ENCODE measurements at regions not wholly inside any gene's neighbourhood (a gene's known extent, or its start where the extent isn't known, plus 50 kb on each side); places are given as distances from the start of the nearest gene placed in this dataset.

DNA sequence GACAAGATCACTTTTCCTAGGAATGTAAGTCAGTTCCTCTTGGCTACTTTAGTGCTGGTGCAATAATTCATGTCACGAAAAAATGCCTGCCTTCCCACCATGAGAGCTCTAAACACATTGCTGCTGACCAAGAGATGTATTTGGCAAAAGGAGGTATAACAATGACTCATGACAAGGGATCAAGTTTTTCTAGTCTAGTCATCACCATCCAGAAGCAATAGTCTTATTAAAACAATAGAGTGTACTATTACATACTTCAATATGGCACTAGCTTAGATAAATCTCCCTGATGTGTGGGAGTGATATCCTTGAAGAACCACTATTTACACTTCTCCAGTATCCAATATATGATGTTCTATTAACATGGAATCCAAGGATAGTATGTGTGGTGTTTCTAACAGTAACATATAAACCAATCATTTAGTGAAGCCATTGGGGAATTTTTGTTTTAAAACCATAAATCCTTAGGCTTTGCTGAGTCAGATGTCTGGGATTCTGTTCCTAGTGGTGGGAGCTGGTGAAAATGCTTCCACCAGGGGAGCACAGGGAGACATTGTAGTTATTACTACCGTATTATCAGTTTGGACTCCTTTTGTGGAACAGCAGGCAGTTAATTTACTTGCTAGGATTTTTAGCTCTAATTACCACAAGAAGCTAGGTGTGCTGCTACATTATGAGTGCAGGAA lies 1387.5 kb downstream of the LRFN5 start:
- Histone ChIP-seq H3K4me2 (0 out of 3 replicates have a peak overlapping the region, but pooled peaks have one; percentile 7), H3K4me1 (no peaks in the 10 kb centered on the region), H3K27ac (peak overlapping the region in 1 of 2 experiments; percentile 47; a peak in 1 of 6 replicates), H3K9me3 (no peaks in the 10 kb centered on the region; the same call in 2 of the 3 replicates), H3K4me3 (no peak overlapping the region)
- POLR2A ChIA-PET = no interaction called here
- FAIRE-seq (peak; percentile 23), DNase-seq (ENCODE audit: low read depth in 1 of 2, low spot score in 1 of 2) (peak; percentile 3 to 49), ATAC-seq (peak; percentile 74 to 80; a peak in 4 of 6 replicates)
- CTCF ChIA-PET = no interaction called here
- 25% methylated on average over 2 of the region's 2 CpGs for WGBS (ENCODE audit: missing lambda C conversion rate)
- TF ChIP-seq ZSCAN20 (CRISPR knock-in tag; IDR thresholded peaks at IDR 0.05) = no peak
- TF ChIP-seq ZNF302 (CRISPR knock-in tag; IDR thresholded peaks at IDR 0.05) = no peak
- peak; percentile 37; the same call in 1 of the 2 replicates for TF ChIP-seq JUNB (IDR thresholded peaks at IDR 0.05)
- TF ChIP-seq POLR2A (IDR thresholded peaks at IDR 0.05; ENCODE audit: low read length) = no peak
- TF ChIP-seq, protein P1, sequence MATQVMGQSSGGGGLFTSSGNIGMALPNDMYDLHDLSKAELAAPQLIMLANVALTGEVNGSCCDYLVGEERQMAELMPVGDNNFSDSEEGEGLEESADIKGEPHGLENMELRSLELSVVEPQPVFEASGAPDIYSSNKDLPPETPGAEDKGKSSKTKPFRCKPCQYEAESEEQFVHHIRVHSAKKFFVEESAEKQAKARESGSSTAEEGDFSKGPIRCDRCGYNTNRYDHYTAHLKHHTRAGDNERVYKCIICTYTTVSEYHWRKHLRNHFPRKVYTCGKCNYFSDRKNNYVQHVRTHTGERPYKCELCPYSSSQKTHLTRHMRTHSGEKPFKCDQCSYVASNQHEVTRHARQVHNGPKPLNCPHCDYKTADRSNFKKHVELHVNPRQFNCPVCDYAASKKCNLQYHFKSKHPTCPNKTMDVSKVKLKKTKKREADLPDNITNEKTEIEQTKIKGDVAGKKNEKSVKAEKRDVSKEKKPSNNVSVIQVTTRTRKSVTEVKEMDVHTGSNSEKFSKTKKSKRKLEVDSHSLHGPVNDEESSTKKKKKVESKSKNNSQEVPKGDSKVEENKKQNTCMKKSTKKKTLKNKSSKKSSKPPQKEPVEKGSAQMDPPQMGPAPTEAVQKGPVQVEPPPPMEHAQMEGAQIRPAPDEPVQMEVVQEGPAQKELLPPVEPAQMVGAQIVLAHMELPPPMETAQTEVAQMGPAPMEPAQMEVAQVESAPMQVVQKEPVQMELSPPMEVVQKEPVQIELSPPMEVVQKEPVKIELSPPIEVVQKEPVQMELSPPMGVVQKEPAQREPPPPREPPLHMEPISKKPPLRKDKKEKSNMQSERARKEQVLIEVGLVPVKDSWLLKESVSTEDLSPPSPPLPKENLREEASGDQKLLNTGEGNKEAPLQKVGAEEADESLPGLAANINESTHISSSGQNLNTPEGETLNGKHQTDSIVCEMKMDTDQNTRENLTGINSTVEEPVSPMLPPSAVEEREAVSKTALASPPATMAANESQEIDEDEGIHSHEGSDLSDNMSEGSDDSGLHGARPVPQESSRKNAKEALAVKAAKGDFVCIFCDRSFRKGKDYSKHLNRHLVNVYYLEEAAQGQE (IDR thresholded peaks at IDR 0.05) = no peak
- no peak for TF ChIP-seq MYC (IDR thresholded peaks at IDR 0.05; ENCODE audit: borderline replicate concordance, low read length)
- TF ChIP-seq, protein P2, sequence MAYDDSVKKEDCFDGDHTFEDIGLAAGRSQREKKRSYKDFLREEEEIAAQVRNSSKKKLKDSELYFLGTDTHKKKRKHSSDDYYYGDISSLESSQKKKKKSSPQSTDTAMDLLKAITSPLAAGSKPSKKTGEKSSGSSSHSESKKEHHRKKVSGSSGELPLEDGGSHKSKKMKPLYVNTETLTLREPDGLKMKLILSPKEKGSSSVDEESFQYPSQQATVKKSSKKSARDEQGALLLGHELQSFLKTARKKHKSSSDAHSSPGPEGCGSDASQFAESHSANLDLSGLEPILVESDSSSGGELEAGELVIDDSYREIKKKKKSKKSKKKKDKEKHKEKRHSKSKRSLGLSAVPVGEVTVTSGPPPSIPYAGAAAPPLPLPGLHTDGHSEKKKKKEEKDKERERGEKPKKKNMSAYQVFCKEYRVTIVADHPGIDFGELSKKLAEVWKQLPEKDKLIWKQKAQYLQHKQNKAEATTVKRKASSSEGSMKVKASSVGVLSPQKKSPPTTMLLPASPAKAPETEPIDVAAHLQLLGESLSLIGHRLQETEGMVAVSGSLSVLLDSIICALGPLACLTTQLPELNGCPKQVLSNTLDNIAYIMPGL (CRISPR knock-in tag; IDR thresholded peaks at IDR 0.05; ENCODE audit: borderline replicate concordance) = no peak
- no peak for TF ChIP-seq FOSL2 (IDR thresholded peaks at IDR 0.05)
- TF ChIP-seq FOSL2 (CRISPR knock-in tag; IDR thresholded peaks at IDR 0.05) = peak; percentile 39

DNA sequence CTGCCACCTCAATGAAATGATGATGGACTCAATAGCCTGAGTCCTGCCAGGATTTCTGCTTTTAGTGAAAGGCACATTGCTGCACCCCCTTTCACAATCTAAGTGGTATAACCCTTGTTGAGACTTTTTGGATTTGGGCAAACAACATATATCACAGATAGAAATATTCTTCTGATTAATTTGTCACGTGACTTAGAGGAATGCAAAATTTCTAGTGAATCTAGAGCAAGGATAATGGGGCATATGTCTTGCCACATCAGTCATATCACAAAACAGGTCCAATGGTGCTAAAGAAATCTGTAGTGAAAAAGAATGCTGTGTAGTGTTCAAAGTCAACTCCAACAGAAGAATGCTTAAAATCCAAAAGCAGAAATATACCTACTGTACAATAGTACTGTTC lies 1386.3 kb downstream of the LRFN5 start:
- no peak for ATAC-seq
- Histone ChIP-seq H3K27ac (no peak overlapping the region), H3K4me2 (no peak overlapping the region), H3K9me3 (no peaks in the 10 kb centered on the region; the same call in 2 of the 3 replicates), H3K4me3 (no peak overlapping the region), H3K4me1 (no peaks in the 10 kb centered on the region)
- DNase-seq (ENCODE audit: low read depth in 1 of 2, low spot score in 1 of 2) = no peak
- TF ChIP-seq RFX5 (IDR thresholded peaks at IDR 0.05) (no peak), MAFK (IDR thresholded peaks at IDR 0.05; ENCODE audit: partially characterized antibody) (no peak), RARB (CRISPR knock-in tag; IDR thresholded peaks at IDR 0.05) (no peak), ZSCAN20 (CRISPR knock-in tag; IDR thresholded peaks at IDR 0.05) (no peak), FOSB (CRISPR knock-in tag; IDR thresholded peaks at IDR 0.05) (no peak), ZC3H11A (IDR thresholded peaks at IDR 0.05) (no peak), HOXA7 (CRISPR knock-in tag; IDR thresholded peaks at IDR 0.05) (no peak), SREBF2 (IDR thresholded peaks at IDR 0.05) (no peak), PHF8 (IDR thresholded peaks at IDR 0.05; ENCODE audit: borderline replicate concordance, low read depth) (no peak), EHMT2 (IDR thresholded peaks at IDR 0.05; ENCODE audit: low read depth) (no peak), KDM1A (IDR thresholded peaks at IDR 0.05; ENCODE audit: low read depth) (no peak), FOXS1 (CRISPR knock-in tag; IDR thresholded peaks at IDR 0.05) (no peak), JUN (IDR thresholded peaks at IDR 0.05) (no peak)
- TF ChIP-seq, protein P3, sequence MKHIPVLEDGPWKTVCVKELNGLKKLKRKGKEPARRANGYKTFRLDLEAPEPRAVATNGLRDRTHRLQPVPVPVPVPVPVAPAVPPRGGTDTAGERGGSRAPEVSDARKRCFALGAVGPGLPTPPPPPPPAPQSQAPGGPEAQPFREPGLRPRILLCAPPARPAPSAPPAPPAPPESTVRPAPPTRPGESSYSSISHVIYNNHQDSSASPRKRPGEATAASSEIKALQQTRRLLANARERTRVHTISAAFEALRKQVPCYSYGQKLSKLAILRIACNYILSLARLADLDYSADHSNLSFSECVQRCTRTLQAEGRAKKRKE (CRISPR knock-in tag; IDR thresholded peaks at IDR 0.05; ENCODE audit: low read depth) = no peak
- TF ChIP-seq, protein P4, sequence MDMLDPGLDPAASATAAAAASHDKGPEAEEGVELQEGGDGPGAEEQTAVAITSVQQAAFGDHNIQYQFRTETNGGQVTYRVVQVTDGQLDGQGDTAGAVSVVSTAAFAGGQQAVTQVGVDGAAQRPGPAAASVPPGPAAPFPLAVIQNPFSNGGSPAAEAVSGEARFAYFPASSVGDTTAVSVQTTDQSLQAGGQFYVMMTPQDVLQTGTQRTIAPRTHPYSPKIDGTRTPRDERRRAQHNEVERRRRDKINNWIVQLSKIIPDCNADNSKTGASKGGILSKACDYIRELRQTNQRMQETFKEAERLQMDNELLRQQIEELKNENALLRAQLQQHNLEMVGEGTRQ (IDR thresholded peaks at IDR 0.05) = no peak
- TF ChIP-seq, protein P2 (CRISPR knock-in tag; IDR thresholded peaks at IDR 0.05; ENCODE audit: borderline replicate concordance) = no peak
- WGBS (ENCODE audit: missing lambda C conversion rate) = 68% methylated on average over 1 of the region's 1 CpG
- FAIRE-seq = no peak
- ChIA-PET CTCF (no interaction called here), POLR2A (no interaction called here)
